Ishikawa (cell line): ENCODE measurements at regions not wholly inside any gene's neighbourhood (a gene's known extent, or its start where the extent isn't known, plus 50 kb on each side); places are given as distances from the start of the nearest gene placed in this dataset.

Experiments used
- CEBPB ChIP-seq: IDR thresholded peaks from 2 replicates; pipeline ENCODE4 v1.6.1; 2012
- CREB1 ChIP-seq: IDR thresholded peaks from 2 replicates; pipeline ENCODE4 v1.6.1; 2012; ENCODE audit warnings: low read depth
- EGR1 ChIP-seq: IDR thresholded peaks from 2 replicates; pipeline ENCODE4 v1.6.1; 2012
- EP300 ChIP-seq: IDR thresholded peaks from 2 replicates; pipeline ENCODE4 v1.6.1; 2012; ENCODE audit warnings: borderline replicate concordance
- FOXM1 ChIP-seq: IDR thresholded peaks from 2 replicates; pipeline ENCODE4 v1.6.1; 2012; ENCODE audit warnings: low read depth, borderline replicate concordance
- MAX ChIP-seq: IDR thresholded peaks from 2 replicates; pipeline ENCODE4 v1.6.1; 2012
- NFIC ChIP-seq: IDR thresholded peaks from 2 replicates; pipeline ENCODE4 v1.6.1; 2012
- RAD21 ChIP-seq: IDR thresholded peaks from 2 replicates; pipeline ENCODE4 v1.6.1; 2012; ENCODE audit warnings: low read depth
- TAF1 ChIP-seq: IDR thresholded peaks from 2 replicates; pipeline ENCODE4 v1.6.1; 2012; ENCODE audit warnings: low read depth, mild to moderate bottlenecking
- TCF12 ChIP-seq: IDR thresholded peaks from 2 replicates; pipeline ENCODE4 v1.6.1; 2012; ENCODE audit warnings: low read depth
- TEAD4 ChIP-seq: IDR thresholded peaks from 2 replicates; pipeline ENCODE4 v1.6.1; 2012
- YY1 ChIP-seq: IDR thresholded peaks from 2 replicates; pipeline ENCODE4 v1.6.1; 2012; ENCODE audit warnings: low read depth
- ZBTB7A ChIP-seq: IDR thresholded peaks from 2 replicates; pipeline ENCODE4 v1.6.1; 2012; ENCODE audit warnings: low read depth
- TF ChIP-seq, protein P1 (sequence below): IDR thresholded peaks from 2 replicates; pipeline ENCODE4 v1.6.1; 2012; ENCODE audit warnings: low read depth, mild to moderate bottlenecking
- TF ChIP-seq, protein P2 (sequence below): IDR thresholded peaks from 2 replicates; pipeline ENCODE4 v1.6.1; 2012

DNA sequence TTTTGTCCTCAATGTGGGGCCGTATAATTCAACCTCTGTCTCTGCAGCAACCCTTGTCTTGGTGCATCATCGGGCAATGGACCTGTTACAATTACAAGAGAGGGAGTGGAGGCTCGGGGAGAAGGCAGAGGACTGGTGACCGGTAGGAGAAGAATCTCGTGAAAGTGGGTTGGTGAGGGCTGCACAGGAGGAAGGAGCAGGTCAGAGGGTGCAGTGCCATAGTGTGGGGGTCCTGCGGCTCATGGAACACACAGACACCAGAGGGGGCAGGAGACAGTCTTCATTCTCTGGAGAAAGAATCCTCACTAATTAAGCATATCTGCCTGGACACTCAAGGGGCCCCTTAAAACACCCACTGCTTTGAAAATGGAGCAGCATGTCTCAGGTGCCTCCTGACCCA lies 174.7 kb upstream of the B3GAT1 start:
- TF ChIP-seq TCF12: no peak
- TF ChIP-seq, protein P1, sequence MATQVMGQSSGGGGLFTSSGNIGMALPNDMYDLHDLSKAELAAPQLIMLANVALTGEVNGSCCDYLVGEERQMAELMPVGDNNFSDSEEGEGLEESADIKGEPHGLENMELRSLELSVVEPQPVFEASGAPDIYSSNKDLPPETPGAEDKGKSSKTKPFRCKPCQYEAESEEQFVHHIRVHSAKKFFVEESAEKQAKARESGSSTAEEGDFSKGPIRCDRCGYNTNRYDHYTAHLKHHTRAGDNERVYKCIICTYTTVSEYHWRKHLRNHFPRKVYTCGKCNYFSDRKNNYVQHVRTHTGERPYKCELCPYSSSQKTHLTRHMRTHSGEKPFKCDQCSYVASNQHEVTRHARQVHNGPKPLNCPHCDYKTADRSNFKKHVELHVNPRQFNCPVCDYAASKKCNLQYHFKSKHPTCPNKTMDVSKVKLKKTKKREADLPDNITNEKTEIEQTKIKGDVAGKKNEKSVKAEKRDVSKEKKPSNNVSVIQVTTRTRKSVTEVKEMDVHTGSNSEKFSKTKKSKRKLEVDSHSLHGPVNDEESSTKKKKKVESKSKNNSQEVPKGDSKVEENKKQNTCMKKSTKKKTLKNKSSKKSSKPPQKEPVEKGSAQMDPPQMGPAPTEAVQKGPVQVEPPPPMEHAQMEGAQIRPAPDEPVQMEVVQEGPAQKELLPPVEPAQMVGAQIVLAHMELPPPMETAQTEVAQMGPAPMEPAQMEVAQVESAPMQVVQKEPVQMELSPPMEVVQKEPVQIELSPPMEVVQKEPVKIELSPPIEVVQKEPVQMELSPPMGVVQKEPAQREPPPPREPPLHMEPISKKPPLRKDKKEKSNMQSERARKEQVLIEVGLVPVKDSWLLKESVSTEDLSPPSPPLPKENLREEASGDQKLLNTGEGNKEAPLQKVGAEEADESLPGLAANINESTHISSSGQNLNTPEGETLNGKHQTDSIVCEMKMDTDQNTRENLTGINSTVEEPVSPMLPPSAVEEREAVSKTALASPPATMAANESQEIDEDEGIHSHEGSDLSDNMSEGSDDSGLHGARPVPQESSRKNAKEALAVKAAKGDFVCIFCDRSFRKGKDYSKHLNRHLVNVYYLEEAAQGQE: no peak
- TF ChIP-seq EP300: no peak
- TF ChIP-seq CEBPB: no peak
- no peak for TF ChIP-seq MAX
- no peak for TF ChIP-seq RAD21
- no peak for TF ChIP-seq ZBTB7A
- TF ChIP-seq FOXM1: no peak
- no peak for TF ChIP-seq YY1
- no peak for TF ChIP-seq CREB1
- no peak for TF ChIP-seq NFIC
- no peak for TF ChIP-seq TEAD4
- TF ChIP-seq, protein P2, sequence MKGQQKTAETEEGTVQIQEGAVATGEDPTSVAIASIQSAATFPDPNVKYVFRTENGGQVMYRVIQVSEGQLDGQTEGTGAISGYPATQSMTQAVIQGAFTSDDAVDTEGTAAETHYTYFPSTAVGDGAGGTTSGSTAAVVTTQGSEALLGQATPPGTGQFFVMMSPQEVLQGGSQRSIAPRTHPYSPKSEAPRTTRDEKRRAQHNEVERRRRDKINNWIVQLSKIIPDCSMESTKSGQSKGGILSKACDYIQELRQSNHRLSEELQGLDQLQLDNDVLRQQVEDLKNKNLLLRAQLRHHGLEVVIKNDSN: no peak
- TF ChIP-seq EGR1: no peak
- TF ChIP-seq TAF1: no peak

- TF ChIP-seq CREB1: no peak
- TF ChIP-seq FOXM1: no peak
- no peak for TF ChIP-seq ZBTB7A
- no peak for TF ChIP-seq MAX
These were observed 173.9 kb upstream of the B3GAT1 start for GRCh38 chr11:134585666-134586610.

DNA sequence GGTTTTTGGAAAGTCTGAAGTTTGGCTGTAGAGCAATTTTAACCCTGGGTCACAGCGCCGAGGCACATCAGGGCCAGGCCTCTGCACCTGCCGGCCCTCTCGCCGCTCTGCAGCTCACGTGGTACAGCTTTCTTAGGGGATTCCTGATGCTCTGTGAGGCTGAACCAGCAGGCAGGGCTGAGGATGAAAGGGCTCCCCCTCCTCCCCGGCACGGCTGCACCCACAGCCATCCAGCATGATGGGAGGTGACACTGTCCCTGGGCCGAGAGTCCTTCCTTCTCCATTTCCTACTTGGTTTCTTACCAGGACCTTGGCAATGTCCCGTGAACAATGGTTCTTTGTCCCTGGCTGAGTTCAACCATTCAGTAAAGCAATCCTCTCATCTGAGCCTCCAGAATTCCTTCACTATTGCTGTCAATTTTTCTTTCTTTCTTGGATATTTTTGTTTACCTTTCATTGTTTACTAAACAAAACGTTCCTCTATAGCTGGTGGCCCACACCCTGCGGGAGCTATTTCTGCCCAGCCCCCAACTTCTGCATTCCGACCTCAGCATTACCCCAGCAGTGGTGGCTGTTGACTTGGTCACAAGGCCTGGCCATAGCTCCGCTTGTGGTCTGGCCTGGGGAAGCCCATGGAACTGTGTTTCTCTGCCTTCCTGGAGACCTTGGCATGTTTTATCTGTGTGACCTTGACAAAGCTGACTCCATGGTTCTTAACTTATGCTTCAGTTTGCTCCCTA lies 172.8 kb upstream of the B3GAT1 start:
- TF ChIP-seq EP300: no peak
- no peak for TF ChIP-seq TAF1
- no peak for TF ChIP-seq FOXM1
- TF ChIP-seq RAD21: no peak
- TF ChIP-seq, protein P1: no peak
- TF ChIP-seq CREB1: no peak
- TF ChIP-seq TCF12: no peak
- no peak for TF ChIP-seq CEBPB
- no peak for TF ChIP-seq ZBTB7A
- no peak for TF ChIP-seq NFIC
- TF ChIP-seq MAX: no peak

DNA sequence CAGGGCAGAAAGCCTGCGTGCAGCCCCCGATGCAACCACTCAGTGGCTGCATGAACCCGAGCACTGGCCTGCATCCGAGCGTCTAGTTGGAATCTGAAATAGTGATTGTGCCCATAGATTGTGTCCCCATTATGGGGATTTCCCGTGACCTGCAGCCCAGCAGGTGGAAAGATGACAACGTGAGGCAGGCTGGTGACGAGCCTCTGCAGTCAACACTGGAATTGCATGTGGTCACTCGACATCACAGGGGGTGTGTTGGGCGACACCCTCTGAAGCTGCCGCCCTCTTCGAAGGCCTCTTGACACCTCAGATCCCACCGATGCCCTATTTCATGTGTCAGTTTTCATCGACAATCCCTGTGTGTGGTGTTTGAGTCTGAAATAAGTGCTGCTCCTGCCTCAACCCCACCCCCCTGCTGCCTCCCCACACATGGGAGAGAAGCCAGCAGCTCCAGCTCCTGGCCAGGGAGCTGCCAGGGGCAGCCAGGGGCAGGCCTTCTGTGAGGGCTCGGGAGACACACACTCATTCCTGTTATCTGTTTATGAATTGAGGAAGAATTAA lies 172.0 kb upstream of the B3GAT1 start:
- TF ChIP-seq MAX: no peak
- no peak for TF ChIP-seq FOXM1
- TF ChIP-seq, protein P2: no peak
- TF ChIP-seq, protein P1: no peak
- TF ChIP-seq YY1: no peak
- no peak for TF ChIP-seq TAF1
- no peak for TF ChIP-seq EP300
- TF ChIP-seq CREB1: no peak
- TF ChIP-seq NFIC: no peak
- TF ChIP-seq TCF12: no peak
- no peak for TF ChIP-seq EGR1
